GM18867 (cell line): ENCODE measurements at regions not wholly inside any gene's neighbourhood (a gene's known extent, or its start where the extent isn't known, plus 50 kb on each side); places are given as distances from the start of the nearest gene placed in this dataset.
A peak's percentile ranks its signal among the peaks of the same experiment; 100 is the strongest.
"Not testable (repeated sequence)": the region's sequence is repeated elsewhere in the genome, so short reads cannot be mapped to it uniquely, and the experiment has no call there.

Experiments
- ATAC-seq: cut with Tn5 transposase; IDR thresholded peaks from one replicate; pipeline ENCODE4 v1.9.1; 2021; ENCODE audit warnings: mild to moderate bottlenecking, moderate library complexity; ENCODE audit not compliant: unreplicated experiment

GRCh38 chr2:187078297-187078696 lies 229.3 kb upstream of the ZSWIM2 start:
- ATAC-seq = no peak

- ATAC-seq = no peak
Measured at GRCh38 chr2:187075671-187076070, 226.7 kb upstream of the ZSWIM2 start.

DNA sequence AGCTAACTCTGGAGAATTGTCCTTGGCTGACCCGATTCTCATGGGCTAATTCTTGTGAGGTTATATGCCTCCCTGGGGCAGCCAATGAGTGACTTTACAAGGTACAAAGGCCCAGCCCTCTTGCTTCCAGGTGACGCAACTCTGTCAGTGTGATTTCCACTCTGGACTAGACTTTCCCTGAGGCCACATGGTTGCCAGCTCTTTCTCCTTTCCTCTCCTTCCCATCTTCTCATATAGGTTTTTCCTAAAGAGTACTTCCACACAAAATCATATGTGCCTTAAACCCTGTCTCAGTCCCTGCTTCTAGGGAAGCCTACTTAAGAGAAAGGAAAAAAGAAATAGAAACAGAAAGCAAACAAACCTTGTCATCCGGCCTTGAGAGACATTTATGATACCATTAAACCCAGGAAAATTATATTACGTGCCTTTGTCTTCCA lies 226.2 kb upstream of the ZSWIM2 start:
- ATAC-seq = peak; percentile 55

DNA sequence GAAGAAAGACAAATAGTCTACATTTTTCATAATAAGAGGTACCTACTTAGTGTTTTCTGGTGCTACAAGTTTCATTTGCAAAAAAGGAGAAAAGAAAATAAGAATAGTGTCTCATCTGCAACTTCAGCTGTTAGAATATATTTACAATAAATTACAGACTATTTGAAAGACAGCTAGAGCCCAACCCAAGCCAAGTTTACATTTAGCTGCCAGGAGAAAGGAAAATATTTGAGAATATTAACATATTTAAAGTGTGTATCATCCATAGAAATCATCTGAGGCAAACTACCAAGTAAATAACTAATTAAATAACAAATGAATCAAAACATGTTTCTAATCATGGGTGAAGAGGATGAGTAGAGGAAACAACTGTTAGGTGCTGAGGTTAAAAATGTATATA lies 209.2 kb upstream of the ZSWIM2 start:
- no peak for ATAC-seq

DNA sequence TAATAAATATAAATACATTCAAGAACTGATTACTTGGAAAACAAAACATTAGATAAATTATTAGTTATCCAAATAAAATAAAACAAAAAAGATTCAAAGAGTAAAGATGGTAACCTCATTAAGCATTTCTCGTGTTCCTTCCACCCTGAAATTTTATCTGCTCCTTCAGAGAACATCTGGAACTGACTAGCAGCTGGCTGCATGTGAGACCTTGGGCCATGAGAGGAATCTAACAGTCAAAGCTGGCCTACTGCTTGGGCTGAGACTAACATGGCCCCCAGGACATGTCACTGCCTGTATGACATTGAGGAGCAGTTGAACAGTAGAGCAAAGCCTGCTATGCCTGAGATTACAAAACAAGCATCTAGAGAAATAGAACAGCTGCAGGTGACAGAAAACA lies 208.5 kb upstream of the ZSWIM2 start:
- ATAC-seq = no peak

GRCh38 chr2:187056416-187057334 lies 207.7 kb upstream of the ZSWIM2 start:
- ATAC-seq = no peak

DNA sequence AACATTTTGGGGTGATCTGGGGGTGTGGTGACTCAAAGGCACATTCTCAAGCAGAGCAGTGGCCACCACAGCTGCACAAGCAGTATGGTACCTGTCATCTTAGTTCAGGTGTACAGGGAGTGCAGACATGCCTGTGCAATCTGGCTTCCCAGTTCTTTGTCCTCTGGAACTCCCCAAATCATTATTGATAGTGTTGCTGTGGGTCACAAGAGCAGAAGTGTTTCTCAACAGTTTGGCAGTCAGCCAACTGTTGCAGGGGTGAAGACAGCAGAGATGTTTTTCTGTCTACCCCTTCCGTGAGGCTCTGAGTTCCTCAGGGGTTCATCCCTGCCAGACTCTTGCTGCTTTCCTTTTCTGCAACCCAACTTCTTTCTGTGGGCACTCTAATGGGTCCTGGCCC lies 206.5 kb upstream of the ZSWIM2 start:
- ATAC-seq = no peak

DNA sequence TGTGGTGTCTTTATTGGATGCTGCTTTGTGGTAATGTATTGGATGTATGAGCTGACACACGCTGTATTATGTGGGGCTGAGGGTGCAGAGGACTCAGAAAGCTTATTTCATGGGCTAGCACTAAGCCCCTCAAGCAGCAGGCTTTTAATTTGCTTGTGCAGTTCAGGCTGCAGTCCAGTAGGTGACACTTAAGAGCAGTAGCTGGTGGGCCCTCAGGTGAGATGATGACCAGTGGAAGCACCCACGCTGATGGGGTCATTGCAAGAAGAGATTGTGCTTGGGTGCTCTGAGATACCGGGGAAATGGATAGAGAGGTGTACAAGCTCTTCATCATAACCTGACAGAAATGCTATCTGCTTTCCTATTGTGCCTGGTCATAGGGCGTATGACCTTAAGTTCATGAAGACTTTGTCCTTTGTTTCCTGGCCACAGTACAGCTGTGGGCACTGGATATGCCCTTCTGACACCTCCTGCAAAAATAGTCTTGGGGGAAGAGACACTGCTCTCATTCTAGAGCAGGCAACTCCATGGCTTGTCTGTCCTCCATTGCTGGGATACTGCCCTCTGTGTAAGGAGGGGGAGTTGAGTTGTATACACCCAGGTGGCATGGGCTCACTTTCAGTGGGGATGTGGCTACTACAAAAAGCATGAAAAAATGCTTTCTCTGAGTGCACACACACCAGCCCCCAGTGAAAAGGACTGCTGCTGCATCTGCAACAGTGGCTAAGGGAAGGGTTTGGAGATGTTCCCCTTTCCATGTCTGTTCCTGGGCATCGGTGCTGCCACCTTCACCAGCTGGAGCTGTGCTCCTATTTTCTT lies 205.7 kb upstream of the ZSWIM2 start:
- ATAC-seq = peak; percentile 31

- ATAC-seq = peak; percentile 92
Measured at GRCh38 chr2:187051350-187051749, 202.4 kb upstream of the ZSWIM2 start.

DNA sequence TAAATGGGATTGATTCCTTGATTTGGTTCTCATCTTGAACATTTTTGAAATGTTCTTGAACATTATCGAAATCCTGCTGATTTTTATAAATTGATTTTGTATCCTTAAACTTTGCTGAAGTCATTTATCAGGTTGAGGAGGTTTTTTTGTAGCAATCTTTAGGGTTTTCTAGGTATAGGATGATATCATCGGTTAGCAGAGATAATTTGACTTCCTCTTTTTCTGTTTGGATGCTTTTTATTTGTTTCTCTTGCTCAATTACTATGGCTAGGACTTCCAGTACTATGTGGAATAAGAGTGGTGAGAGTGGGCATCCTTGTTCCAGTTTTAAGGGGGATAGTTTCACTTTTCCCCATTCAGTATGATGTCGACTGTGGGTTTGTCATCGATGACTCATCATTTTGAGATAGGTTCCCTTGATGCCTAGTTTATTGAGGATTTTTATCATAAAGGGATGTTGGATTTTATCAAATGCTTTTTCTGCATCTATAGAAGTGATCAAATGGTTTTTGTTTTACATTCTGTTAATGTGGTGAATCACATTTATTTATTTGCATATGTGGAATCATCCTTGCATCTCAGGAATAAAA lies 201.5 kb upstream of the ZSWIM2 start:
- no peak for ATAC-seq

DNA sequence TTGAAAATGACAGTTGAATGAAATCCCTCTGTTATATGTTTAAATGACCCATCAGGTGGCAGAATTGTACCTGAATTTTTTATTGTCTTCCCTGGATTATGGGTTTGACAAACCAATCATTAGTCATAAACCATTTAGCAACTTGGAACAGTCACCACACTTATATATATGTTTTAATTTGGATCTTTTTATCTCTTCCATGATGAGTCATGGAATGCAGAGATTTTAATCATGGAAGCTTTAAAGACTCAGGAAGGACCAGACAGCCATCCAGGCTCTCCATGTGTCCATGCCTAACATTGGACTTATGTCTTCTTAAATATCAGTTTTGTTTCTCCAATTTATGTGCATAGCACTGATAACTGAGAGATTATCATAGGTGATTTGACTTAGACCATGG lies 188.3 kb upstream of the ZSWIM2 start:
- ATAC-seq = no peak

DNA sequence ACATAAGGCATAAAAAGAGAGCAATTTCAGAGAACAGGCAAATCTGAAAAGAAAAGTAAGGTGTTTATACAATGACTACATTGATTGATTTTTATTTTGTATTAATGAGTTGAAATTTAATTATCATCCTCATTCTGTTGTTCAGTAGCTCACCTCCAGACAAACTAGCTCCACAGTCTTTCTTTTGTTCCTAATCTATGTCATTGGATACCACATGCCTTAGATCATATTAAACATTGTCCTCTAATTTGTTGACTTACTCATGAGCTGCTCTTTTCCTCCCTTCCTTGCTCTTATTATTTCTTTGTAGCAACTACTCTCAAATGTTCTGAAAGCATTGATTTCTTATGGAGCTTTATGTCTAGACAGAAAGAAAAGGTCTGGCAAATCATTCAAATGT lies 185.5 kb upstream of the ZSWIM2 start:
- ATAC-seq = no peak

- no peak for ATAC-seq
Measured at GRCh38 chr2:187024739-187025138, 175.8 kb upstream of the ZSWIM2 start.

- not testable (repeated sequence) for ATAC-seq
Measured at GRCh38 chr2:187023996-187024395, 175.0 kb upstream of the ZSWIM2 start.

GRCh38 chr2:187017438-187017837 lies 168.5 kb upstream of the ZSWIM2 start:
- ATAC-seq = no peak

GRCh38 chr2:187013058-187013457 lies 164.1 kb upstream of the ZSWIM2 start:
- no peak for ATAC-seq

GRCh38 chr2:187011206-187011832 lies 162.3 kb upstream of the ZSWIM2 start:
- no peak for ATAC-seq

- ATAC-seq = no peak
Measured at GRCh38 chr2:187009483-187010239, 160.7 kb upstream of the ZSWIM2 start.

DNA sequence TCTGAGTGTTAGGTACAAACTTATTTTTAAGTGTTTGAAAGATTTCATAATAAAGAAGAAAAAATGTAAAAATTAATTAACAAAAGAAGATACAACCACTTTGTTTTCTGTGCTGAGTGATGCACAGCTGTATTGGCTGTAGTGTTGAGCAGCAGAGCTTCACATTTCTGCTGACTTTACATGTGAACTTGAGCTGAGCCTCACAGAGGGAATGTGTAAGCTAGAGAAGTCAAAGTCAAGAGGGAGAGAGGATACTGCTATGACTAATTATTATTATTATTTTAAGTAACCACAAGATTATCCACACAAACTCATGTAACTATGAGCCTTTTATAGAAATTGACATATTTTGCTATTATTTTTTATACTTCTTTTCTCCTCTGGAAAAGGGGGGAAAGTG lies 159.1 kb upstream of the ZSWIM2 start:
- ATAC-seq = no peak

- no peak for ATAC-seq
Measured at GRCh38 chr2:187003611-187004010, 154.6 kb upstream of the ZSWIM2 start.
